Mucosa of gallbladder (tissue), 1 donor: ENCODE measurements at regions not wholly inside any gene's neighbourhood (a gene's known extent, or its start where the extent isn't known, plus 50 kb on each side); places are given as distances from the start of the nearest gene placed in this dataset.
"Not testable (repeated sequence)": the region's sequence is repeated elsewhere in the genome, so short reads cannot be mapped to it uniquely, and the experiment has no call there.

ENCODE experiments used
- DNase-seq: peaks from one replicate; pipeline ENCODE4 v3.0.0-alpha.2; 2020; ENCODE audit warnings: low spot score
- donor health status: DM: no; HTN: no; CAD: no.

DNA sequence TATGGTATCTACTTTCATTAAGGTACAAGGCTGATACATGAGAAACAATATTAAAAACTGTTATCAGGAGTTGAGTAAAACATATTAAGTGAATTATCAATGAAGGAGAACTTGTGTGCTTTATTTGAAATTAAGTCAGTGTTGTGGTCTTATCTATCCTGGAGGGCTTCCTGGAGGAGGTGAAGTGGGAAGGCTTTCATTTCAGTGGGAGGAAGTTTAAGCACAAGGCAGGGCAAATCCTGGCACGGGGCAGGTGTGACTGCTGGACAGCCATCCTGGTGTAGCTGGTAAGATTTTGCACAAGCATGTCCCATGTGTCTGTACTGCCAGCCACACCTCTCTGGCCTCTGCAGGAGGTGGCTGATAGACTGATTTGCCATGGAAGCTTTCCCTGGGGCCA lies 159.7 kb upstream of the SKOR2 start:
- no peak for DNase-seq

DNA sequence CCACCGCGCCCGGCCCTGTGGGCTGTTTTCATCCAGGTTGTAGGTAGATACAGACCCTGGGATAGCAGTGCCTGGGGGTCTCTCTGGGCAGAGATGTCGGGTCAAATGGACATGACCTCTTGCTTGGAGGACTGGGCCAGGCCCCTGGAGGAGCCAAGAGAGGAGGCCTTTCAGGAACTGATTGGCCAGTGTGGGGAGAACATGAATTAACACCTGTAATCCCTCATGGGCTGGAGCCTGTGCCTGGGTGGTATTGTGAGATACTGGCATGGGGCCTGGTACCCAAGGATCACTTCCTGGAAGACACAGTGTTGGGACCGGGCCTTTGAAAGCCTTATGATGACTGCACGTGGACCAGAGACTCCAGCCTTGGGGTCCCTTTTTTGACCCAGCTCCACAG lies 158.7 kb upstream of the SKOR2 start:
- DNase-seq = no peak

DNA sequence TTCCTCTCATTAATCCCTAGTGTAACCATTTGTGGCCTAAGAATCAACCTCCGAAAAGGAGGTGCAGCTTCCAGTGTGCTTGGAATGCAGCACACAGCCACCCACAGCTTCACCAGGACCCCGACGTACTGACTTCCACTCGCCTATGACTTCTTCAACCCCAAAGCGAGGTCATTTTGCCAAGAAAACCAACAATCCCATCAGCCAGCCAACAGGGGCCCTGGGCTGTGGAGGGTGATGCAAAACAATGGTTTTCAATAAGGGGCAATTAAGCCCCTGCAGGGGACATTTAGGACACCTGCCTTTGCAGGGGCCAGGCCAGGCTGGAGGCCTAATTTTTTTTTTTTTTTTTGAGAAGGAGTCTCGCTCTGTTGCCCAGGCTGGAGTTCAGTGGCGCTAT lies 158.1 kb upstream of the SKOR2 start:
- no peak for DNase-seq

DNA sequence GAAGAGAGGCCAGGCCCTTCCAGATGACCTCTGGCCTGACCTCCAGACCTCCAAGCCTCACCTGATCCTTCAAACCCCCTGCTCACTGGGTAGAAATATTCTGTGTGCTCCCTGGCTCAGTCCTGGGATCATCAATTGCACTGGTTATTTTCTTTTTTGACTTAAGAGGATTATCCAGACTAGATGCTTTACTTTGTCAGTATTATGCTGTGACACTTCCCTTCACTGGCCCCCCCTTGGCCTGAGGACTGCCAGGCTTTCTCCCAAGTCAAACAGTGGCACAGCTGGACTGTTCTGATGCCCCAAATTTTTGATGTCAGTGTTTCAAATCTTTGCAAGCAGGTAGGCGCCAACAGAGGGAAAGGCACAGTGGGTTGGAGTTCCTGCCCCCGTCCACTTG lies 156.3 kb upstream of the SKOR2 start:
- no peak for DNase-seq

DNA sequence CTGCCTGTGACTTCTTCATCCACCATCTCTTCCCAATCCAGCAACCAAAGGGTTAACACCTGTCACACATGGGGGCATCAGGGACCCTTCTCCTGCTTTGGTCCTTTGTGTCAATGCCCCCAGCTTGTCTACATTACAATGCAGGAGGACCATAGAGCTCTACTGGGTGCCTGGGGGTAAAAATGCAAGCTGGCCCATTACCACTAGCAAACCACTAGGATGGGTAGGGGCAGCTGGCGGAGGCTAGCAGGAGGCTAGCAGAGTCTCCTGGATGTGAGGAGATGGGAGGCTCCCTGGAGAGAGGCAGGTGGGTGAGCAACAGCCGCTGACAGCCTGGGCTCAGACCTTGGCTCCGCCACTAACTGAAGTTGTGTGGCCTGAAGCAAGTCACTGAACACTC lies 153.4 kb upstream of the SKOR2 start:
- no peak for DNase-seq

DNA sequence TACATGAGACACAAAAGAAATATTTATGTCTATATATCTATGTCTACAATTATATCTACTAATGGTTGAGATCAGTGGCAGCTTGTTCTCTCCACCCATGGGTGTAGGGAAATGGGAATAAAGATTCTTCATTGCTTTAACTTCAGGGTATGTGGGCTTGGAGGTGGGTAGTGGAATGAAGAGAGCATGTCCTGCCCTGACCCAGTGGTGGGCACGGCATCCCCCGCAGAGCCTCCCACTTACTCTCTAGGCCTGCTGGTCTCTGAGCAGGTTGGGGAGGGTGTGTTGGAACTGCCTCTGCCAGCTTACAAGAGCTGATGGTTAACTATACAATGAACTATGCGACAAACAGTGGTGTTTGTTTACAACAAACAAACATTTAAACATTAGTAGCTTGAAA lies 152.5 kb upstream of the SKOR2 start:
- DNase-seq = no peak

DNA sequence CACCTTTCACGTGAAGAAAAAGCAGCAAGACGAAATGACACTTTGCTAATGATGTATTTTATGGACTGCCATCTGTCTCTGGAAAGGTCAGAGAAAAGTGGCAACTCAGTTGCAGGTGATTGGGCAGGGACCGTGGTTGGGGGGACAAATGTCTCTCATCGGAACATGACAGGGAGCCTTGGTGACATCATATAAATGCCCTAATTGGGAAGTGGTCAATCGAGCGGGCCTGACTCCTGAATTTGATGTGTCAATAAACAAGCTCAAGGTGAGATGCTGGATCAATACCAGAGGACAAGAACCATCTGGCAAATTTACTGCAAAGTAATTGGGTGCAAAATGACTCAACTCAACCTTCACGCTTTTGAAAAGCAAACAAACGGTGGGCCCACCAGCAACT lies 151.9 kb upstream of the SKOR2 start:
- DNase-seq = no peak

DNA sequence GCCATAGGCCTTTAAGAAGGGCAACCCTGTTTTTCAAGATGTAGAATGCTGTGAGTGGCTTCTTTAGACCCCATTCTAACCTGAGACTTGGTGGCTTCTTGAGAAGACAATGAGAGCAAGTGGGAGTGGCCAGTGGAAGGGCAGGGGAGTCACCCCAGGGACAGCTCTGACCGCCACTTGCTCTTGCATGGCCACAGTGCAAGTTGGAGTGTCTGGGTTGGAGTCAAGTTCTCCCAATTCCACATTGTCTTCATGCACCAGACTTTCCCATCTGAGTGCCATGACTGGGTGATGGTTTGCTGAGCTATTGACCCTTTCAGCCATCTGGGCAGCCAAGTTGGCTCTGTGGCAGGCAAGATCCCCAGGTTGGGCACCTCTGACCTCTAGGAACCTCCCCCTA lies 148.0 kb upstream of the SKOR2 start:
- DNase-seq = no peak

DNA sequence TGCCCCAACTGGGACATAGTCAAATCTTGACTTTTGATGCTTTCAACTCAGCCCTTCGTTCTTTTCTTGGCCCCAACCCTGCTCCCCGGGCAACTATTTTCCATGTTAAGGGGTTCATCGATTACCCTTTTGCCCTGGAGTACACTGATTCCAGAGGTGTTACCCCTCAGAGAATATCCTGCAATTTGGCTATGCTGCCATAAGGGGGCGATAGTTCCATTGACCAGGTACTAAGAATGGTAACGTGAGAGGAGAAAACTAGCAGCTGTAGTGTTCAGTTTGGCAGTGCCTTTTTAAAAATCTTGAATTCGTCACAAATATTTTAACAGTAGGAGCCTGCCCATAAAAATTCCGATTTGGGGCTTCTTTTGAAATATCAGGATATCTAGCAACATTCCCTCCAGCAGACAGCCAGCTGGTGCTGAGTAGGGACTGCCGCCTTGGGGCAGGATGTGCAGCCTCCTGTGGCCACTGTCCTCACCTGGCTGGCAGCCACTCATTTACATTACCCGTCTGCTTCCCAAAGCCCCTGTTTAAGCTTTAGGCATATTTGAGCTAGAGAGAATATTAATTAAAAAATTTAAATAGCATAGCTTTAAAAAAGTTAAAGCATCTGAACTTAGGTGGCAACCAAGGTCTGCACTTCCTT lies 146.3 kb upstream of the SKOR2 start:
- DNase-seq = no peak

DNA sequence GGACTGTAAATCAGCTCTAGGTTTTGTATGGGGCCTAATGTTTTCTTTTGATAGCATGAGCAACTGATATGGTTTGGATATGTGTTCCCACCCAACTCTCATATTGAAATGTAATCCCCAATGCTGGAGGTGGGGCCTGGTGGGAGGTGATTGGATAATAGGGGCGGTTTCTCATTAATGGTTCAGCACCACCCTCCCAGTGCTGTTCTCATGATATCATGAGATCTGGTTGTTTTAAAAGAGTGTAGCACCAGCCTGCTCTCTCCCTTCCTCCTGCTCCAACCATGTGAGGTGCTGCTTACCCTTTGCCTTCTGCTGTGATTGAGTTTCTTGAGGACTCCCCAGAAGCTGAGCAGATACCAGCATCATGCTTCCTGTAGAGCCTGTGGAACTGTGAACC lies 140.2 kb upstream of the SKOR2 start:
- no peak for DNase-seq

DNA sequence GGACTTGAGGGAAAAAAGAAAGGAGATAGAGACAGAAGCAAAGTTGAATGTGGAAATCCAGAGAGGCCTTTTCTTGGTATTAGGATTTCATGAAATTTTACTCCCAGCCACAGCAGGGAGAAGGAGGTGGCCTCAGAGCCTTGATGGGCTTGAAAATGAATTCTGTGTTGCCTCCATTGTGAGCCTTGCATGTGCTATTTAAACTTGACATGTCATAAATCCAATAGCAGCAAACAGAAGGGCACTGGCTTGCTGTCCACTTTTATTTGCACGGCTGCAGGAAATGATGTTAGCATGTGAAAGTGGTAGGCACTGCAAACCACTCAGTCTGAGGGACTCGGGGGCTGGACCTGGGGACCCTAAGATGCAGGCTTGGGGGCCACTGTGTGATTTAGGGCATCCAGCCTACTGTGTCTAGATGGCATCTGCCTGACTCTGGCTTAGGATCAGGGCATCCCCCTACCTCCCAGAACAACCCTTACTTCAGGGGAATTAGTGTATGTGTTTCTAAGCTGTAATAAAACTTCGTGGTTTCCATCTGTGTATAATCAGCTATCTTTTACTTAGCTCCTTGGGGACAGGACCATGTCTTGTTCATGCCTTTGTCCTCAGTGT lies 139.1 kb upstream of the SKOR2 start:
- no peak for DNase-seq

DNA sequence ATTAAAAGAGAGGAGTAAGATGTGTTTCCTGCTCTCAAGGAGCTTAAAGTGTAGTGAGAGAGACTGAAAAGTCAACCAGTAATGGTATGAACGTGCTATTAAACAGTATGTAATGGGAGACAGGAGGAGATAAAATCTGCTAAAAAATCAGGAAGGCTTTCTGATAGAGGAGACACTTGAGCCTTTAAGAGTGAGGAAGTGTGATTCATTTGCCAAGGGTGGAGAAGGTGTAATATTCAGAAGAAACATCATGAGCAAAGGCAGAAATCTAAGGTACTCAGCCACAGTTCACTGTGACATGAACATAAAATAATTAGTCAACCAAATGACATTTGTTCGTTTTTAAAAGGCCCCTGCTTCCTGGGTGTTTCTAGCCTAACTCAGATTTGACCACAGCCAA lies 137.8 kb upstream of the SKOR2 start:
- DNase-seq = no peak

DNA sequence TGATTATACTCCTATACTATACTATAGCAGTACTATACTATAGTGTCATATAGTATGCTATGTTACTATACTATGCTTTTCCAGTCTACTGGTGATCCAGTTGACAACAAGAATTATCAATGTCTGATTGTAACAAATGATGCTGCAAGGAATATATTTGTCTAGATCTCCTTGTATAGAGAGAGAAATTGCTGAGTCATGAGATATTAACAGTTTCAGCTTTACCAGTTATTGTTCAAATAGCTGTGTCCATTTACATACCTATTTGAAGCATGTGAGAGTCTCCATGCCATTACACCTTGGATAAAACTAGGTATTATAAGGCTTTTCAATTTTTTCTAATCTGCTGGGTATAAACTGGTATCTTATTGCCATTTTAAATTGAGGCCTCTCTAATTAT lies 136.4 kb upstream of the SKOR2 start:
- no peak for DNase-seq

DNA sequence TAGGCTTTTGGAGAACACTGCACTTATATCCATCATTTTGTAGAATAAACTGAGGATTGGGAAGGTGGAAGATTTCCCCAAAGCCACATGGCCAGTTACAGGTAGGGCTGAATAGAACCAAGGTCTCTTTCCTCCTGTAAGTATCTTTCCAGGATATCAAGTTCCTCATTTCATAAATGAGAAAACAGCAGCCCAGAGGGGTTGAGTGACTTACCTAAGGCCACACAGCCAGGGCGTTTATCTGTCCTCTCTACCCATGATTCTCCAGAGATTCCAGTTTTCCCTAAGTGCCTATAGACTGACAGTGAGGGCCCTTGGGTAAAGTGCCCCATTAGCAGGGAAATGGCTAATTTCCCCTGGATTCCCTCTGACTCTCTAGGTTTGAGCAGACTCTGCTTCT lies 132.3 kb upstream of the SKOR2 start:
- DNase-seq = no peak

DNA sequence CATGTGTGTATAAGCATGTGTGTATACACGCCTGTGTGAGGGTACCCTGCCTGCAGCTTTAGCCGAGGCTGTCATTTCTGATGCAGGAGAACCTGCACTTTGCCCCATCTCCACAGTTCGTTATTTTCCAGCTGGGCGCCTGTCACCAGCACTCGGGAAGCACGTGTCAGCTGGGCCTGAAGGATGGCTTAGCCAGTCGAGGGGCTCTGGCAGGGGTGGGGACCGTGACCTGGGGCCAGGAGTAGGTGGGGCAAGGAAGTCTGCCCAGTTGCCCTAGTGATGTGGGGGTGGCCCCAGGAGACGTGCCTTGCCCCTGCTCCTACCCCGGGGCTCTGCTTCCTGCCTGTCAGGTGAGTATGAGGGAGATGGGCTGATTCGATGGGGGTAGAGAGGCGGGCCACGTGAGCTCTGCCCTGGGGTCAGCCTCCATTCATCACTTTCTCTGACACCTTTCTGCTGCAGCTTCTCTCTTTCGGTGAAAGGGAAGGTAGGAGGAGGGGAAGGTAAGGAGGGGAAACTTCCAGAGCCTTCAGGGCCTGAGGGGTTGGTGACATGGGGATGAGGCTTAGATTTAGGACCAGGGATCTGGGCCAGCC lies 130.6 kb upstream of the SKOR2 start:
- DNase-seq = no peak

DNA sequence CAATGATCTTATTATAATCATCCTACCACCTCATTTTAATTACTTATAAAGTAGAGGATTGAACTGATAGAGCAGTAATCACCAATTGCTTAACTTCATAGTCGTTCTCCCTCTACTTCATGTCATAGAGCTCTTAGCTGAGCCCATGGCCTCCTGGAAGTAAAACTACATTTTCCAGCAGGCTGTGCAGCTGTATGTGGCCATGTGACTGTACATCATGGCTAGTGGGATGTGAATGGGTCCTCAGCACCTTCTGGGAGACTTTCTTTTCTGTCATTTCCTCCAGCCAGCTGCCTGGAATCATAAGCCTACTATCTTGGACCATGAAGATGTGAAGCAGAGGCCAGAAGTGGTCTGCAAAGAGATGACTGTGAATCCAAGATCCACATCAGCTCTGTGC lies 128.7 kb upstream of the SKOR2 start:
- DNase-seq = no peak

DNA sequence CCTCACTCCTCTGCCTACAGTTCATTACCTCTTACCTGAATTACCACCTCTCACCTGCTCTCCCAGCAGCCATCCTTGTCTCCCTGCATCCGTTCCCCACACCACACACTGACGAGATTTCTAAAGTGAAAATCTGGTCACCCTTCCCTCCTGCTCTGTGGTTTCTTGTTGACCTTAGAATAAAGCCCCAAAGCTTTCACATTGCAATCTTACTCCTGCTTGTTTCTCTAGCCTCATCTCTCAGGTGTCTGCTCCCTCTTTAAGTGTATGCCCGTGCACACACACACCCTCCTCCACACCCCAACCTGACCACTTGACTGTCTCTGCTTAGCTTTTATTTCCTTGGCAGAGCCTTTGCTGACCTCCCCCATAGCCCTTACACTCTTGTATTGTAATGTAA lies 122.0 kb upstream of the SKOR2 start:
- DNase-seq = no peak

DNA sequence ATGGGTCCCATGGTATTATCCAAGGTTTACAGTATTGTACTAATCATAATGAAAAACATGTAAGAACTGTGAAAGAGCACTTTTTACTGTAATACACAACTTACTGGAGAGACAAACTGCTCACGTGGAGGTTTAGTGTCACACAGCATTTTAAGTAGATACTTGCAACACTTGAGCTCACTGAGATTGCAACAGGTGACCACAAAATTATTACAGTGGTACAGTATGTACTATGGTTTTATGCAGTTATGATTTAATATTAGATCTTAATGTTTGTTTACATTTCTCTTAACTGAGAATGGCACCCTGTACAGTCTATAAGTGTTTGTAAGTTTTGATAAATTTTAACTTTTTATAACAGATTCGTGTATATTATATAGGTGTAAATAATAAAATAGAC lies 118.6 kb upstream of the SKOR2 start:
- no peak for DNase-seq

DNA sequence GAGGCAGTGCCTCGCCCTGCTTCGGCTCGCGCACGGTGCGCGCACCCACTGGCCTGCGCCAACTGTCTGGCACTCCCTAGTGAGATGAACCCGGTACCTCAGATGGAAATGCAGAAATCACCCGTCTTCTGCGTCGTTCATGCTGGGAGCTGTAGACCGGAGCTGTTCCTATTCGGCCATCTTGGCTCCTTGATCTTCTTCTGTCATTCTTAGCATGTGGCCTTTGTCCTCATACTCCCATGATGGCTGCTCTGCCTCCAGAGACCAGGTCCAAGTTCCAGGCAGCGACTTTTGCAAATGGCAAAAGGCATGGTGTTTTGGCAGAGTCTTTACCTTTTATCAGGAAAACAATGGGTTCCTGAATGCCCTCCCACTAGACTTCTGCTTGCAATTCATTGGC lies 102.6 kb upstream of the SKOR2 start:
- DNase-seq = not testable (repeated sequence)

DNA sequence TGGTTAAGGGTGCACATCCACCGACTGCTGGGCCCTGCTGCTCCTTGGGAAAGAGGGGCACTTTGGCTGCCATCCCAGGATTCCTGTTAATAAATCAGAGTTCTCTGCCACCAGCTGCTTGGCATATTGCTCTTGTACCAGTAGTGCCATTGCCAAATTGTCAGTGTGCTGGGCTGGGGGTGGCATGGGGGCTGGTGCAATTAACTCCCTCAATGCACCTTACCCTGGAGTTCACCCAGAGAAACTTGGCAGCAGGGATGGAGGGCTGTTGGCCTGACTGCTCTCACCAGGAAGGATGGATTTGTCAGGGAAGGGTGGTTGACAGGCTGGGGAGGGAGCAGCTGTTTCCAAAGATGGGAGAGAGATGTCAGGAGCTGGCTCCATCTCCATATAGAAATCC lies 94.6 kb upstream of the SKOR2 start:
- no peak for DNase-seq

DNA sequence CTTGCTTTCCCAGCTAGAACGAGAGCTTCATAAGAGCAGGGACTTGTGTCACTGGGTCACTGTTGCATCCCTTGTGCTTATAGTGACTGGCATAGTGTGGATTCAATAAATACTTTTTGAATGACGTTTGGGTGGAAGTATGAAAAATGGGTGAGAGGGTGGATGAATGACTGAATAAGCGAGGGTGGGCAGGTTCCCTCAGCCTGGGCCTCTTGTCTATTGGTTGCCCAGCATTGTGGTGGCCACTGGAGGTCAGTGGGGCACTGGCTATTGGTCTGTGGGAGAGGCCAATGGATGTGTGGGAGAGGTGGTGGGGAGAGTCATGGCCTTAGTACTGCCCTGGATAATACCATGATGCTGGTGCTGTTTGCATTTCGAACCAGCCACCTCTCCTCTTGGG lies 93.8 kb upstream of the SKOR2 start:
- DNase-seq = no peak

DNA sequence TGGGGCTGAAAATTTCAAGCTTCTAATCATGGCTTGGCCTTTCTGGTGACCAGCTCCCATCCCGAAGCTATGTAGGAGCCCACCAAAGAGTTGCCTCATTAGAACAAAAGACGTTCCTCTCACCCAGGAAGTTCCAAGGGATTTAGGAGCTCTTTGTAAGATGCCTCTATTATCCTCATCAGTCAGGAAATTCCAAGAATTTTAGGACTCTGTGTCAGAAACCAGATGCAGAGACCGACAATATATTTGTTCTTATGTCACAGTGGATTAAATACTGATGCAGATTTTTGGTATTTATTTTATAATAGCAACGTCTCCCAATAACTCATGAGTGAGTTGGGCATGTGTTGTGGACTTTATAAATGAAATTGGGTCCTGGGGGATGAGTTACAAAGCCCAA lies 91.8 kb upstream of the SKOR2 start:
- DNase-seq = no peak

DNA sequence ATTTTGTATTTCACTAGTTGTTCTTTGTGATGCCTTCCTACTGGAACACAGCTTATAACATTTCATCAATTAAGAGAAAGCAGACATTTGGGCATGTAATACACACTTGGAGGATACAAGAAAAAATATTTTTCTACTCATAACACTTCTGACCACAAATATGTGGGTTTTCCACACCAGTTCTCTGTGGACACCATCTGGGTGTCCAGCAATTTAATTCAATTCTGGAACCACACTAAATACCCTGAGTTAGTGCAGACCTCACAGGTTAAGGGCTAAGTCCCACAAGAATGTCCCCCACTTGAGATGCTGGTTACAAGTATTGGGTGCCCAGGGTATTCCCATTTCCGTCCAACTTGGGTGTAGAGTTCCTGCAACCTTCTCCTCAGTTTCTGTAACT lies 91.1 kb upstream of the SKOR2 start:
- no peak for DNase-seq

DNA sequence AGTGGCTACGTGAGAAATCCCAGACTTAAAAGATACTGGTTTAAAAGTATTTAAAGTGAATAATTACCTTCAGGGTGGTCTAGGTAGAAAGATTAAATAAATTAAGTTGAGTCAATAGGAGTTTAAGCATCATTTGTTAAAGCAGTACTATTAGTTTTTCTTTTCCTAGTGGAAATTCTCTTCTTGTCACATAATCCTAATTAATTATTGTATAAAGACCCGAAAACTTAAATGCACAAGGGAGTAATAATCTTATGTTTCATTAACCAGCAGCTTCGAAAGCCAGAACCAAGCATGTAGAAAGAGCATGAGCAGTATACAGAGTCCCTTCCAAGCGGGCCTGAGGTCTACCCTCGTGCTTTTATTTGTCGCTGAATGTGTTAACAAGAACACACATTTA lies 90.2 kb upstream of the SKOR2 start:
- DNase-seq = no peak
